HTR-8/SVneo (cell line): ENCODE measurements at regions not wholly inside any gene's neighbourhood (a gene's known extent, or its start where the extent isn't known, plus 50 kb on each side); places are given as distances from the start of the nearest gene placed in this dataset.
"Not testable (repeated sequence)": the region's sequence is repeated elsewhere in the genome, so short reads cannot be mapped to it uniquely, and the experiment has no call there.

Experiments
- DNase-seq: peaks from one replicate; pipeline ENCODE4 v3.0.0; 2011; ENCODE audit warnings: low spot score, mixed read lengths; ENCODE audit not compliant: insufficient read length
- FAIRE-seq: peaks from 2 replicates; lab custom pipeline; 2011; peaks lifted over from hg19 to GRCh38; lab: Jason Lieb, UNC

- DNase-seq, FAIRE-seq: not testable (repeated sequence)
Measured at GRCh38 chr18:7178568-7178967, 52.3 kb upstream of the LRRC30 start.

GRCh38 chr18:7177116-7177744, 53.7 kb upstream of the LRRC30 start:
- DNase-seq (peak; percentile 81), FAIRE-seq (no peak)

DNA sequence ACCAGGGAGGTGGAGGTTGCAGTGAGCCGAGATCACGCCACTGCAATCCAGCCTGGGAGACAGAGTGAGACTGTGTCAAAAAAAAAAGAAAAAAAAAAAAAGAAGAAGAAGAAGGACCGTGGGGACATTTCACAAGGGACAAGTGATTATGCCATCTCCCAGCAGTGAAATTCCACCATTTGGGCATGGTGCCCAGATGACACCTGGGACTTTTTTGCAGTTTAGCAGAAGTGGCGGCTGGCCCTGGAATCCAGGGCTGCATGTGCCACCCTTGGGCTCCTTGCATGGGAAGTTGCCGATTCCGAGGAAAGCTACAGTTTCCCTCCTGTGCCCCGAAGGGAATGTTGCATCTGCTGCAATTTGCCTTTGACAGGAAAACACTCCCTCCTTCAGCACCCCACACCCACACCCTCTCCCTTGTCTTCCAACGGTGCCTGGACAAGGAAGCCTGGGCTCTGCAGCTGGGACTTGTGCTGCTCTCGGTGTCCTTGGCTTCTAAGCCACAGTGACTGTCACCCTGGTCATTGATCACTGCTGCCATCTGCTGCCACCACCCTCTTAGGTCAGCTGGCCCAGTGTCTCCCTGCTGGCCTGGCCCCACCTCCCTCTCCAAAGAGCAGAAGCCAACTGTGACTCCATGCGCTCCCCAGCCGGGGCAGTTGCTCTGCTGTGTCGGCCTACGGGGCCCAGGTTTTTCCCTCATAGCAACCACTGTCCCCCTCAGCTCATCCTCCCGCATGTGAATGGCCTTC, 56.4 kb upstream of the LRRC30 start:
- DNase-seq (peak; percentile 41), FAIRE-seq (no peak)

- no peak for FAIRE-seq
- no peak for DNase-seq
Measured at GRCh38 chr18:7173216-7173615, 55.6 kb upstream of the LAMA1 start.

- FAIRE-seq: no peak
- no peak for DNase-seq
Measured at GRCh38 chr18:7172611-7173010, 55.0 kb upstream of the LAMA1 start.

- DNase-seq (no peak), FAIRE-seq (no peak)
Measured at GRCh38 chr18:7170292-7170691, 52.7 kb upstream of the LAMA1 start.

- FAIRE-seq: no peak
Measured at GRCh38 chr18:7169601-7170000, 52.0 kb upstream of the LAMA1 start.

GRCh38 chr18:7168408-7168807, 50.8 kb upstream of the LAMA1 start:
- no peak for FAIRE-seq

More at GRCh38 chr18:7169601-7170000, 52.0 kb upstream of the LAMA1 start:
- DNase-seq: no peak

More at GRCh38 chr18:7168408-7168807, 50.8 kb upstream of the LAMA1 start:
- no peak for DNase-seq
